ENCODE measurements at regions not wholly inside any gene's neighbourhood (a gene's known extent, or its start where the extent isn't known, plus 50 kb on each side); places are given as distances from the start of the nearest gene placed in this dataset.

DNA sequence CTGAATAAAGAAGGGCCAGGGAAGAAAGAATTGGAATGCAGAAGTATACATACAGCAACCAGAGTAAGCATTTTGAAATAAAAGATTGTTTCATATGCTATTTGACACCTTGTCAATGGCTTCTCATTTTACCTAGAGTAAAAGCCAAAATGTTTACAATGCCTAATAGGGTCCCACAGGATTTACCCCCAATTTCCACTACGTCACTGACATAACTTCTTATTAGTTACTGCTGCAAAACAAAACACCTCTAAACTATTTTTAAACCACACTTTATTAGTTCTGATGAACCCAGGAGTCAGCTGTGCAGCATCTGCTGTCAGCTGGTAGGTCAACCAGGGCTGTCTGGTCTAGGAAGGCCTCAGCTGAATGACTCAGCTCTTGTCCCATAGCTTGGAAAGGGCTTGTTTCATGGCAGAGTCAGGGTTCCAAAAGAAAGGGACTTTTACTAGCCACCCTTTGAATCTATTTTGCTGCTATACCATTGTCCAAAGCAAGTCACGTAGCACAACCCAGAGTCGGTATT lies 945.1 kb downstream of the EPHA3 start:
- H3K36me3 ChIP-seq, result no peaks in the 10 kb centered on the region
- no peak overlapping the region for H3K27ac ChIP-seq
- no peaks in the 10 kb centered on the region for H3K9me3 ChIP-seq
- H3K4me3 ChIP-seq (ENCODE audit: low read depth in 1 of 2, low read length in 1 of 2), result no peak overlapping the region
- TF ChIP-seq CTCF (IDR thresholded peaks at IDR 0.05), result no peak
- no peaks in the 10 kb centered on the region for H3K27me3 ChIP-seq
- H3K4me1 ChIP-seq (ENCODE audit: control insufficient read depth in 1 of 2, insufficient read depth in 1 of 2, low read depth in 1 of 2, low read length in 1 of 2), result no peaks in the 10 kb centered on the region

- Histone ChIP-seq H3K36me3 (no peaks in the 10 kb centered on the region), H3K4me1 (ENCODE audit: control insufficient read depth in 1 of 2, insufficient read depth in 1 of 2, low read depth in 1 of 2, low read length in 1 of 2) (no peaks in the 10 kb centered on the region), H3K27ac (no peak overlapping the region), H3K27me3 (no peaks in the 10 kb centered on the region), H3K4me3 (ENCODE audit: low read depth in 1 of 2, low read length in 1 of 2) (no peak overlapping the region), H3K9me3 (no peaks in the 10 kb centered on the region)
- TF ChIP-seq CTCF (IDR thresholded peaks at IDR 0.05), result no peak
Measured at GRCh38 chr3:90054311-90054710, 946.9 kb downstream of the EPHA3 start.

DNA sequence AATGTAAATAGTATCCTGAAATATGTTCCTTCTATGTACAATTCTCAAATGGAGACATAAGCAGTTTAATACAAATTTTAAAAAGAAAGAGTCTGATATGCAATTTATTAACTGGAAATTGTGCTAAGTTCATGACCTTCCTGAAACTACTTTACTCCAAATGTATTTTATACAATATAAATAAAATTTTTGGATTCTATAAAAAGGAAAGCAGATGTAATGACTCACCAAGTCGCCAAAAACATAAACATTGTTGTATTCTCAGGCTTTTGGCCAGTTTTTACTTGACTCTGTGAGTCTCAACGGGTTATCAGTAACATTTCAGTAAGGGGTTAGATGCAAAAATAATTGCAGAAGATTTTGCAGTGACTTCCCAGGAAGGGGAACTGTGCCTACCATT lies 948.2 kb downstream of the EPHA3 start:
- Histone ChIP-seq H3K4me3 (ENCODE audit: low read depth in 1 of 2, low read length in 1 of 2) (no peak overlapping the region), H3K36me3 (no peaks in the 10 kb centered on the region), H3K27me3 (no peaks in the 10 kb centered on the region), H3K27ac (no peak overlapping the region), H3K4me1 (ENCODE audit: control insufficient read depth in 1 of 2, insufficient read depth in 1 of 2, low read depth in 1 of 2, low read length in 1 of 2) (no peaks in the 10 kb centered on the region), H3K9me3 (no peaks in the 10 kb centered on the region)
- TF ChIP-seq CTCF (IDR thresholded peaks at IDR 0.05), result no peak

DNA sequence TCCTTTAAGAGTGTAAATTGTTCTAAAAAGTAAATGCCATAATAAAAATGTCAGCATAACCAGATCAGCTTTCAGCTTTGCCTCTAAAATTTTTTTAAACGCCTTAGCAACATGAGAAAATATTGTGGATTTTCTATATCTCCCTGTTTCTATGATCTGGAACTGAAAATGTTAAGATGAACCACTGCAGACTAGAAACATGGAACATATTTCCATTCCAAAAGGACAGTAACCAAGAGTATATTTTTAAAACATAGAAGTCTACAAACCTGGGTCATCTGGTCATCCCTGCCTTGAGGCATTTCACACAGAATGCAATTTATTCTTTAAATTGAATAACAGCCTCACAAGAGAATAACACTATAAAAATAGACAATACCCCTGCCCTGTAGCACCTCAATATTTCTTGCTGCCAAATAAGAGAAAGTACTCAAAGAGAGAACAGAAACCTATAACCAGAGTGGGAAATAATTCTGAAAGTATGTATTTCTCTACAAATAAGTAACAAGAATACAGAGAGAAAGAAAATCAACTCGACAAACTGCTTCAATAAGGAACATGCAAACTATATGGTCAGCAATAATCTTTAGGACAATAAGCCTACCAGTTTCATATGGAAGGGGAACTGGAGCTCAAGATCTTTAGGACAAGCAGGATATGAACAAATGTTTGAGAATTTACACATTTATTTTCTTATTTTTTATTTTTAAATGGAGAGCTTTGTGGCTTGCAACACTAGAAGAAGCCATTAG lies 949.0 kb downstream of the EPHA3 start:
- no peaks in the 10 kb centered on the region for H3K36me3 ChIP-seq
- no peak for TF ChIP-seq CTCF (IDR thresholded peaks at IDR 0.05)
- H3K9me3 ChIP-seq, result no peaks in the 10 kb centered on the region
- H3K4me1 ChIP-seq (ENCODE audit: control insufficient read depth in 1 of 2, insufficient read depth in 1 of 2, low read depth in 1 of 2, low read length in 1 of 2), result no peaks in the 10 kb centered on the region
- no peak overlapping the region for H3K27ac ChIP-seq
- no peak overlapping the region for H3K4me3 ChIP-seq (ENCODE audit: low read depth in 1 of 2, low read length in 1 of 2)
- H3K27me3 ChIP-seq, result no peaks in the 10 kb centered on the region

- no peaks in the 10 kb centered on the region for H3K4me1 ChIP-seq (ENCODE audit: control insufficient read depth in 1 of 2, insufficient read depth in 1 of 2, low read depth in 1 of 2, low read length in 1 of 2)
Measured at GRCh38 chr3:90062016-90062415, 954.6 kb downstream of the EPHA3 start.

More at GRCh38 chr3:90062016-90062415, 954.6 kb downstream of the EPHA3 start:
- TF ChIP-seq CTCF (IDR thresholded peaks at IDR 0.05), result no peak
- Histone ChIP-seq H3K36me3 (no peaks in the 10 kb centered on the region), H3K27me3 (no peaks in the 10 kb centered on the region), H3K9me3 (no peaks in the 10 kb centered on the region), H3K27ac (no peak overlapping the region), H3K4me3 (ENCODE audit: low read depth in 1 of 2, low read length in 1 of 2) (no peak overlapping the region)
